LHCN-M2 (cell line): ENCODE measurements at regions not wholly inside any gene's neighbourhood (a gene's known extent, or its start where the extent isn't known, plus 50 kb on each side); places are given as distances from the start of the nearest gene placed in this dataset.
"Not testable (repeated sequence)": the region's sequence is repeated elsewhere in the genome, so short reads cannot be mapped to it uniquely, and the experiment has no call there.

ENCODE experiments used
- DNase-seq: peaks from one replicate; pipeline ENCODE4 v3.0.0-alpha.2; 2012; ENCODE audit warnings: low read depth

DNA sequence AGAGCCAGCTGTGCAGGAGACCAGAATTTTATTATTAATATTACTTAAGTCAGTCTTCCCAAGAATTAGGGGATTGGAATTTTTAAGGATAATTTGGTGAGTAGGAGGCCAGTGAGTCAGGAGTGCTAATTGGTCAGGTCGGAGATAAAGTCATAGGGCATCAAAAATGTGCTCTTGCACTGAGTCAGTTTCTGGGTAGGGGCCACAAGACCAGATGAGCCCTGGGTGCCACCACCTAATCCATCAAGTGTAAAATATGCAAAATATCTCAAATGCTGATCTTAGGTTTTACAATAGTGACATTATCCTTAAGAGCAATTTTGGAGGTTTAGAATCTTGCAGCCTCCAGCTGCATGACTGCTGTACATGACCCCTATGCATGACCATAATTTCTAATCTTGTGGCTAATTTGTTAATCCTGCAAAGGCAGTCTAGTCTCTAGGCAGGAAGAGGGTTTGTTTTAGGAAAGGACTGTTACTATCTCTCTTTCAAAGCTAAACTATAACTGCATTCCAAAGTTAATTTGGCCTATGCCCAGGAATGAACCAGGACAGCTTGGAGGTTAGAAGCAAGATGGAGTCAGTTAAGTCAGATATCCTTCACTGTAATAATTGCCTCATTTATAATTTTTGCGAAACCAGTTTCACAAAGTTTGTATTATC, 215.9 kb downstream of the RNF152 start:
- DNase-seq = no peak

DNA sequence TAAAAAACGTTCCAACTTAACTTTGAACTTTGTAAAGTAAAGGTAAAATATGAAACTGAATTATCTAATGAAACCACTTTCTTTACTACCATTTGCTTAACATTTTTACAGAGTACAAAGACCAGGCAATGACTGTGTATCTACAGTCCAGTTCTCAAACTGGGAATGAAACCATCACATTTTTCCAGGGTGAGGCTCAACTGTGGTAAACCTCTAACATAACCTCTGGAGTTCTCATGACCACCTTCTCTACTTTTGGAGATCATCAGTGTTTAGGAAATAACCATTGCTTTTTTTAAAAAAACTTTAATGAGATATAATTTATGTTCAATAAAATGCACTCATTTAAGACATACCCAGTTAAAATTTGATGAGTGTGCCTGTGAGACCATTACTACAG, 223.5 kb downstream of the RNF152 start:
- DNase-seq = peak; percentile 49

DNA sequence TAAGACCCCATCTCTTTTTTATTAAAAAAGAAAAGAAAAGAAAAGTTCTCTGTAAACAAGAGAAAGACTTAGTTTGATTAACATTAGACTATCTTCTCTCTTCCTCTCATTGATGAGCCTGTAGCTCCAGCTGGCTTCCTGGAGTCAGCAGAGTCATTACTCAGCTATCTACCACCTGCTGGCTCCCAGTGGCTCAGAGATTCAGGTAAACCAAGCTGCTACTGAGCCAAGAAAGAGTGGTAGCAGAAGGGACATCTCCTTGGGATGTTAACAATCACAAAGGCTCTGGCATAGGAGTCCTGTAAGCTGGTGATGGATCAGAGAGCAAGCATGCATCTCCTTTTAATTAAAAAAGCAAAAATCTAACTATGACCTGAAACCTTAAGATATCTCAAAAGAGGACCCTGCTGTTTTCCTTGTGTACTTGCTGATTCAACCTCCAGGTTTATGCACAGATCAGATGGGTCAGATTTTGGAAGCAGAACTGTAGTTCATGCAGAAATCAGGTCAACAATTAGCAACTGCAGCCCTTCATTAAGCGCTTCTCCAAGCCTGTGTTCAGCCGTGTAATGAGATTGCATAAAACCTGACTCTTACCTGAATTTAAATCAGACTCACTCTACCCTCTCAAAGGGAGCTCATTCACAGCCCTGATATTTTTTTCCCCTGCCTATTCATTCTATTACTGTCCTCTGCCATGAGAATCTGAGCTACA, 225.8 kb downstream of the RNF152 start:
- DNase-seq = no peak

DNA sequence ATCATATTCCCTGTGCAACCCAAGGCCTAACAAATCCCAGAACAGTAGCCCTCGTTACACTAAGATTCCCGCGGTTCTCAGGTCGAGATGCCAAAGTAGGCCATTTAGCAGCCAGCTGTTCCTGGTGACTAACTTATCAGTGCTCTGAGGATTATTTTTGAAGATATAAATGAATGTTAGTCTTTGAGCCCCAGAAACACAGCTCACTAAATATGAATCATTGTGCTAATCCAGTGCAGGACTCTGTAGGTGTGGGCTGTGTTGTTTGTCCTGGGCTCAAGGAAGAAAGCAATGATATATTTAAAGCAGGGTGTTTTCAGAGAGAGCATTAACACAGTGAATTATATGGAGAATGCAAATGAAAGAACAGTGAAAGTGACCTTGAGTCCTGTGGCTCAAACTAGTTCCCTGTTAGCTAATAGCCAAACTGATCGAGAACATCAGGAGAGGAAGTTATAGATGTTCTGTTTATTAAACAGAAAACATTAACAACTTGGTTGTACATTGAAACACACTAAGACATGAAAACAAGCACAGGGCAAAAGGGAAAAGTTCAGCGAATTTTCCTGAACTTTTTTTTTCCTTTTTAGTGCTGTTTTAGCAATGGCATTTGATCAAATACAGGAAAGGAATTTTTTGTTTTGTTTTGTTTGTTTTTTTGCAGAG, 228.3 kb downstream of the RNF152 start:
- DNase-seq = peak; percentile 67

DNA sequence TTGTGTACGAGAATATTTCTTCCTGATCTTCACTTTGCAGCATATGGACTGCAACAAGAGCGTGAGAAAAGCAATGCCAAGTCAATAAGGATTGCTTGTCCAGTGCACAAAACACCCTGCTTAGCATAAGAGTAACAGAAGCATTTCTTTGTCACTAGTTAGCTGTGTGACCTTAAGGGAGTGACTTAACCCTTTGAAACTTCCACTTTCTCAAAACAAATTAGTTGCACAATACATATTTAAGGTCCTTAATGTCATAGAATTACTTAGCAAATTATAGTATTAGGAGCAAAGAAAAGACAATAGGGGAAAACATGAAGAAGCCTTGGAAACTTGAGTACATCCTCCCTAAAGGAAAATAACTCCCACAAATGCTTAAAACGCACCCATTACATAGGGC, 230.1 kb downstream of the RNF152 start:
- DNase-seq = no peak

DNA sequence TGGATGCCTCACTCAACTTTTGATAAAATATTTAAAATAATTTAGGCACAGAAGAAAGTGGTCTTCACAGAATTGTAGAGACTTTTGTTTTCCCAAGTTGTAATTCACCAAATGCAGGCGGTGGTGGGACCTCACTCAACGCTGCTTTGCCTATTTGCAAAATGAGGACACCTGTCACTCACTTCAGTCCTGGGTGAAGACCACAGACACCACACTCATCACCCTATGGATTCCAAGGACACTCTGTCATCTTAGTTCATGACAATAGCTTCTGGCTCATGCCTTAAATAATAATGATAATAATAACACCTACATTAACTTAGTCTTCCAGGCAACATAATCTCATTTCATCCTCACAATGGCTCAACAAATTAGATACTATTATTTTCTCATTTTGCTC, 234.4 kb downstream of the RNF152 start:
- DNase-seq = no peak

DNA sequence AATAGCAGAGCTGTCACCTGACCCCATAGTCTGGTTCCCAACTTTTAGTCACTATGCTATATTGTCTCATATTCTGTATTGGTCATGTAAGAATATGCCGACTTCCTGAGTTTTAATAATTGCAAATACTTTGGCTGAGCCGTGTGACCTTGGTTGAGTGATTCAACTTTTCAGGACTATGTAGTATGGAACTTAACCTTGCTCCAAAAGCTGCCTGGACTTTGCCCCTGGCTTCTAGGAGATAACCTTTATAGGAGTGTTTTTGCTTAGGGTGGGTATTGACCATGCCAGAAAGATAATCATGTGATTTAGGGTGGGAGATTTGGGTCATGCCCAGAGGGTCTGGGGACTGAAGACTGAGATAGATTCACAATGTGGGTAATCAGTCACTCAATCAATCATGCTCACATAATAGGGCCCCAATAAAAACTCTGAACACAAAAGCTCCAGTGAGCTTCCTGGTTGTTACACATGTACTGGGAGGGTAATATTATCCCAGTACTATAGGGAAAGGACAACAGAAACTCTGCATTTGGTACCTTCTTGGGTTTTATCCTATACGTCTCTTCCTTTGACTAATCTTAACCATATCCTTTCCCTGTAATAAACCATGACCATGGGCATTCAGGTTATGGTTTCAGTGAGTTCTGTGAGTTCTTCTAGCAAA, 235.6 kb downstream of the RNF152 start:
- no peak for DNase-seq

DNA sequence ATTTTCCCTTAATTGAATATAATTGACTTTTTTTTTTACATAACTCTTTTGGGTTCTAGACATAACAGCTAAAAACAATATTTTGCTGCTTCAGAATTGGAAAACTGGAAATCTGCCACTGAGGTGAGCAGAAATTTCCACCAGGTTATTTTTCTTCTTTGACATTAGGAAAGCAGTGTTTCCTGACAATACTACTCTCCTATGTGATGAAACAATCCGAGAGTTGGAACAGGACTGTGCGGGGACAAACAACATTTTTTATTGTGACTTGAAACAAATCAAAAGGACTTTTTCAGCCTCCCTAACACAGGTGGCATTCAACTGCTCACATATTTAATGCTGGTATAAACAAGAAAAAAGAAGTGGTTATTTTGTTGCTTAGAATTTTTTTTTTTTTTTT, 237.2 kb downstream of the RNF152 start:
- DNase-seq = no peak

DNA sequence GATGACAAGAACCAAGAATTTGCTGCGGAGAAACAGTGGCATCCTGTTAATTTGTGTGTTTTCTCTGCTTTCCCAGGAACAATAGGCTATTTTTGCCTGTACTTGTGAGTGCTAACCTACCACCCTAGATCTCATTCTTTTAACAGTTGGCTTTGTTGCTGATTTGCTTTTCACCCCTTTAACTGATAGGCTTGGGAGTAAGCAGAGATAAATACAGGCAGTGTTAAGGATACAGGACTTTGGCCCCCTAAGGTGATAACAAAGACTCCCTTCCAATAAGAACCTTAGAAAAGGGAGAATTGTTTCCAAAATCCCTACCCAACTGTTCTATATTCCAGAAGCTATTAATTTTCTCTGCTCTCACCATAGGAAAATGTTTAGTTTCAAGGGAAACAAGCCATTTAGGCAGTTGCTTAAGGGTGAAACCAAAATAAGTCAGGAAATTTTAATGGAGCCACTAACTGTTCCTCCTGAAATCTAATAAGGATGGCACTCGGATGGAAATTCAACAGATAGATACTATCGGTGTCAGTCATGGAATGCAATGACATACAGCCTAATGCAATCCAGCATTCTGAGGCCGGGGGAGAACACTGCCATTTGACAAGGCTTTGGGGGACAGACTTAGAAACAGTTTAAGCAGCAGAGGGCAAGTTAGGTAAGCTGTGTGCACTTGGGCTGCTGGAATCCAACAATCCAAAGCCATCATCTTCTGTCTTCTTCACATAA, 238.8 kb downstream of the RNF152 start:
- DNase-seq = no peak

DNA sequence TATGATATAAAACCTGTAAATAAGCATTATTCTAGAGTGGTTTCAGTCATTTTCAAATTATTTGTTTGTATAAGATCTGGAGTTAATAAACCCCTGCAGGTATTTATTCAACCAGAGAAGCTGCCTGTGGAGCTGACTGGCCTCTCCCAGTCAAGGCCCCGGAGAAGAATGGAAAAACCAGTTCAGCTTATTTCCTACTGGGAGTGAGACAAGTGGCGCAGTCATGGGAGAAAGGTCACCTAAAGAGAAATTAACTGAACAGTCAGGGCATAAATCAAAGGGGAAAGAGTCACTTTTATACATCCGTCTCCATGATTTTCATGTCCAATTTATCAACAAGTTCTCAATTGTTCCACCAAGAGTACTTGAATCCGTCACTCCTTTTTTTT, 240.9 kb downstream of the RNF152 start:
- DNase-seq = no peak

DNA sequence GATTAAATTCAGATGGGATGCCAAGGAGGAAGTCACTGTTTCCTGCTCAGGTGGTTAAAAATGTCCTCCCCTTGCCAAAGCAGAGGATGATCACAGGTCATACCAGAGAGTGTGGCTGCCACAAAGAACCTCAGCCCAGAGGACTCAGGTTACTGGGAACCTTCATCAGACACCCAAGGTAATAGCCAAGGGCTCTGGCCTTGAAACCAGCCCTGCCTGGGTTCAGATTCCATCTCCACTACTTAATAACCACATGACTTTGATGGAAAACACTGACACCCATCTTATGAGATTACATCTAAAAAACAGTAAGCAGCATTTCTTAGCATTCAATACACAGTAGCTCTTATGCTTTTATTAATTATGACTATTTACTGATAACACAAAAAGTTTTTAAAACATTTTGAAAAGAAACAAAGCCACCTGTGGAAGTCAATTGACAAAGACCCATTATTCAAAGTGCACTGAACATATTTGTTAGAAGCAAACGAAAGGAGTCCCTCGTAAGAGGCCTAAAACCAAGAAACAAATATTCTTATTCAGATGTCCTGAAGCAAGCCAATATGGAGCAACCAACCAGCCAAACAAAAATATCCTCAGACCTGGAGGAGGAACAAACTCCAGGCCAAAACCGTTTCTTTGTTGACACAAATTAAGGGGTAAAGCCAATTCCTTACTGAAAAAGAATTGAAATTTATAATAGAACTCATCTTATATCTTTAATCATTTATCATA, 241.5 kb downstream of the RNF152 start:
- DNase-seq = no peak

DNA sequence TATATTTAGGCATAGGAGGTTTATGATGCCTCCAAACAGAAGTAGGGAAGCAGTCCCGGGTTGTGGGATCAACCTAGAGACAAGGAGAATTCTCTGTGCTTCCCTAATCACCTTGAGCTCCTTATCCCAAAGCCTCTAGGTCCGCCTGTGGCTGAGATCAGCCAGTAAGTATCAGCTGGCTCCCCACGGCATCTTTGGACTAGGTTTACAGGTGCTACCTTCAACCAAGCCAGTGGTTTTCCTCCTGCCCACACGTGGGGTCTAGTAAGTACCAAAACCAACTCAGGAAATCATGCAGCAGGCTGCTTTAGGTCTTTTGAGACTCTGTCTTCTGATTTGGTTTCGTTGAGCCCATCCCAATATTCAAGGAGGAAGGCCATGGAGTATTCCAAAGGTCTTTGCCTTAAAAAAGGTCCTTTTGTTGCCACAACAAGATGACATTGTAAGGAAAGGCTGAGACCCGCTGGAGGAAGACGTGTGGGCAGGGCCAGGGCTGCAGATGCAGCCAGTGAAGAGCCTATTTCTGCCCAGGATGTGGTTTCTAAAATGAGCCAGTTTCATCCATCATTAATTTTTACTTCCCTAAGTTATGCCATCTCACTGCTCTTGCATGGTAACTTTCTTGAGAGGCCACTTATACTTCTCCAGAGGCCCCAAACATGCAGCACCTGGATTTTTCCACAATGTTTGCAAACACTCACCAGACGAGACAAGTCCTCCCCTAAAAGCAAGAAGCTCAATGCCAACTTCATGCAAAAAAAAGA, 248.7 kb downstream of the RNF152 start:
- no peak for DNase-seq

DNA sequence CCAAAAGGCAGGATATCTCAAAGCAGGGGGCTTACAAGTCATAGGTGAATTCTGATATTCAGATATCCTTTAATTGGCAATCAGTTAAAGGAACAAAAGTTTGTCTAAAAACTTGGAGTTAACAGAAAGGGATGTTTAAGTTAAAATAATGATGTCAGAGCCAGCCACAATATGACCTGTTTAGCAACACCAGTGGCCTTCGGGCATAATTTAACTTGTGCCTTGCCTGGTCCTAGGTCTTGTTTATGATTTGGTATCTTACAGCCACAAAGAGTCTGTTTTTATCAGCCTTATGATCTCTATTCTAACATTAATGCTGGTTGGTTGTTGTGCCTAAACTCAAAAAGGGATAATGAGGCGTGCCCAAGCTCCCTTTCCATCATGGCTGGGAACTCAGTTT, 252.9 kb downstream of the RNF152 start:
- DNase-seq = no peak

DNA sequence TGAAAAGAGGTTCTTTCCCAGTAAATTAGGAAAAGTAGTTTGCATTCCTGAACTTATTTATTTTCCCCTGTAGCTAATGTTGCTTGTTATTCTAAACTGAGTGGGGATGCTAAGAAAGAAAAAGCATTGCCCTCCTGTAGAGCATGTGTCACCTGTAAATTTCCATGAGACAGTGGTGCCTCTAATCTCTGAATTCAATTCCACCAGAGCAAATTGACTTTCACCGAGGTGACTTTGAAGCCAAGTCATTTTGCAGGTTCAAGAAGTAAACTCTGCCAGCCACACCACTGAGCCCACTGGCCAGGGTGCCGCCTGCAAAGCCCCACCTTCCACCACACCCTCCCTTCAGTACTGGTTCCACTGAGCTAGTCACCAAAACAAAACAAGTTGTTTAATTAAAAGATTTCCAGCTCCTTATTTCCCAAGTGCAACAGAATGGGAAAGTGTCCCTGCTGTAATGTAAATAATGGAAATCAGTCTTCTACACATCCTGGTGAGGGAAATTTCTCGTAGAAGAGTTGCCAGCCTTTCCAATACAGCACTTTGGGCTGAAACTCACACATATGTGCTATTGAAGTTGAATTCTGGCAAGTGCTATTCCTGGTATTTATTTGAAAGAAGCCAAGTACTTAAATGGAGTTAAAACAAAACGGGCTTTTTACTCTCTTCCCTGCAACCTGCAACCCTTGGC, 254.8 kb downstream of the RNF152 start:
- DNase-seq = no peak

DNA sequence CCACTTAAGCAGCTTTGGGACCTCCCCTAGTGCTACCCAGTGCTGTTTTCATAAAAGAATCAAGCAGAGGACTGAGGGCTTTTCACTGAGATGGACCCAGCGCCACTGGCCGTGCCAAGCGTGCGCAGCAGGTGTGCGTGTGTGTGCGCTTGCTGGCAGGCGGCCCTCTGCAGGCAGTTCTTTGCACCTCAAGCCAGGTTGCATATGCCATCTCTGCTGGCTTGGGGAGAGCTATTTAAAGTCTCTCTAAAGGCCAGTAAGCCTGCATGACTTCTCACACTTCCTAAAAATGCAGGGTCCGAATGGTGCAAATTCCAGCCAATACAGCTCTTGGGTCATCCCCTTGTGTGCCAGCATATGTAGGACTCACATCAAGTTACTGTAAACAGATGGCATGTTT, 255.5 kb downstream of the RNF152 start:
- no peak for DNase-seq

DNA sequence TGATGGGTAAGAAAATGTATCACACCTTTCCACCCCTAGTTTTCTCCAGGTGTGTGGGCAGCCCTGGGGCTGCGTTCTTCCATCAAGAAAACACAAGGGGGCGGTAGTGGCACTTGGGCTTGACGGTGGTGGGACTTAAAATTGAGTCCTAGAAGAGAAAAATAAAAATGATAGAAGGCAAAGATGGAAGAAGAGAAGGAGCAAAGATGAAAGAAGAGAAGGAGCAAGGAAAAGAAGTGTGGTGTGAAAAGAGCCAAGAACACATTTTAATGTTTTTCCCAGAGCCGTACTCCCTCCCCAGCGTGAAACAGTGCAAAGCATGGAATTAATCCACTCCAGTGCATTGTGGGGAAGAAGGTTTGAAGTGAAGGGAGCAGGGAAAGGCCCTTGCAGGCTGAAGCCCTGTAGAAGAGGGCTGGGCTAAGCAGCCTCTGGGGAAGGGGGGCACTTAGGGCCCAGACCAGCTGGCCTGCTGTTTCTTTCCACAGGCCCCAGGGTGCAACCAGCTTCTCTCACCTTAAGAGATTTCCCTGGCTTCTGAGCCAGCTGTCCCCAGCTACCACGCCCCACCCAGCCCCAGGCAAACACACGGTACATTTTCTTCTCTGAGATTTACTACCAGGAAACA, 256.8 kb downstream of the RNF152 start:
- DNase-seq = peak; percentile 45

DNA sequence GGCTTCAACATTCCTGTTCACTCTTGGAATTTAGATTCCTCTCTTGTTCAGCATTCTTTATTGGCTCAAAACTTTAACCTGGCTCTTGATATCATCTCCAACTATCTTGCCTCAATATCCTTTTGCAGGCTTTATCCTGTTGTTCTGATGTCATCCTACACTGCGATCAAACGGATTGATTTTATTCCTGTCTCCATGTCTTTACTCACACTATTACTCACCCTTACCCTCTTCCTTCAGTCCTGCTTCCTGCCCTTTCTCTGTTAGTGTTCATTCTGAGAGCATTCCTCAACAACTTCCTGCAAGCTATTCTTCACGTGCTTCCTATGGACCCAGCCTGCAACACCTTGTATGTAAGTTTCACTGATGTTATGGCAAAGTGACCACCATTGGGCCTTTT, 264.7 kb downstream of the RNF152 start:
- no peak for DNase-seq

DNA sequence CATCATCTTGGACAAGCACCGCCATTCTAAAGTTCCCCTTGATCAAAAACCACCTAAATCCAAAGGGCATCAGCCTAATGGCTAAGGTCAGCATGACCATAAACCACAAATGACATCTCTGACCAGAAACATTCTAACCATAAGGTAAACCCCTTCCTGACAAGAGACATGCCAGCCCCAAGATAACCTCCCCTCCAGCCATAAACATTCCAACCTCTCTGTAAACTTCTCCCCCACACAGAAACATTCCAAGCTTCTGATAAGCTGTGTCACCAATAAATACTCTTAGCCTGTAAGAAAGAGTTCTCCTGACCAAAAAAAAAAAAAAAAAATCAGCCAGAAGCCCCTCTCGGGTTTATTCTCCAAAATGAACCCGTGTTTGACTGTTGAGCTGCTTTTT, 268.2 kb downstream of the RNF152 start:
- DNase-seq = not testable (repeated sequence)

DNA sequence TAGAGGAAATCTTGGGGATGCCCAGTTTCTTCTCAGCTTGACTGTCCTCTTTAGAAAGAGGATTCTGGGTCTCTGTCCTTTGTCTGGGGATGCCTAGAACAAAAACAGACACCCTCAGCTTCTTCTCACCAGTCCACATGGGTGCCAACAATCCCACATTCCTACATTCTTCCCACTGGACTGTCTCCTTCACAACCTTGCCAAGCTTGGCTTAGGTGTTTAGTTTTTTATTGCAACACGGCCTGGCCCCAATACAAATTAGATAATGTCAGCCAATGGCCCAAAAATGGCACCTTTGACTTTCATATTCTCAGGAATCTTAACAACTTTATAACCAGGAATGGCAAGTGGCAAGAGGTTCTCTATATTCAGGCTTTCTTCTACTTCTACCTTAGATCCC, 273.0 kb downstream of the RNF152 start:
- DNase-seq = no peak
